GM21528 (cell line): ENCODE measurements at regions not wholly inside any gene's neighbourhood (a gene's known extent, or its start where the extent isn't known, plus 50 kb on each side); places are given as distances from the start of the nearest gene placed in this dataset.
A peak's percentile ranks its signal among the peaks of the same experiment; 100 is the strongest.
"Not testable (repeated sequence)": the region's sequence is repeated elsewhere in the genome, so short reads cannot be mapped to it uniquely, and the experiment has no call there.

Experiments used
- ATAC-seq: cut with Tn5 transposase; IDR thresholded peaks from one replicate; pipeline ENCODE4 v1.9.1; 2021; ENCODE audit warnings: mild to moderate bottlenecking, moderate library complexity; ENCODE audit not compliant: unreplicated experiment, low FRiP score

- ATAC-seq: no peak
These were observed 521.9 kb upstream of the BOD1L1 start for GRCh38 chr4:14149176-14150053.

- no peak for ATAC-seq
These were observed 523.6 kb upstream of the BOD1L1 start for GRCh38 chr4:14151101-14151500.

GRCh38 chr4:14152834-14153519 is 525.5 kb upstream of the BOD1L1 start:
- peak; percentile 64 for ATAC-seq

GRCh38 chr4:14155803-14156202 is 528.3 kb upstream of the BOD1L1 start:
- no peak for ATAC-seq

- no peak for ATAC-seq
These were observed 529.7 kb upstream of the BOD1L1 start for GRCh38 chr4:14157262-14157661.

GRCh38 chr4:14165222-14165920 is 537.8 kb upstream of the BOD1L1 start:
- ATAC-seq: peak; percentile 100

- no peak for ATAC-seq
These were observed 540.5 kb upstream of the BOD1L1 start for GRCh38 chr4:14167876-14168510.

GRCh38 chr4:14168919-14169318 is 541.4 kb upstream of the BOD1L1 start:
- peak; percentile 42 for ATAC-seq

GRCh38 chr4:14169460-14169859 is 541.9 kb upstream of the BOD1L1 start:
- no peak for ATAC-seq

GRCh38 chr4:14169940-14170339 is 542.4 kb upstream of the BOD1L1 start:
- ATAC-seq: not testable (repeated sequence)

- no peak for ATAC-seq
These were observed 549.1 kb upstream of the BOD1L1 start for GRCh38 chr4:14176613-14177012.

- ATAC-seq: peak; percentile 83
These were observed 550.5 kb upstream of the BOD1L1 start for GRCh38 chr4:14177987-14178386.

- ATAC-seq: peak; percentile 83
These were observed 550.9 kb upstream of the BOD1L1 start for GRCh38 chr4:14178421-14178820.

- no peak for ATAC-seq
These were observed 552.6 kb upstream of the BOD1L1 start for GRCh38 chr4:14180166-14180565.

- ATAC-seq: no peak
These were observed 553.6 kb upstream of the BOD1L1 start for GRCh38 chr4:14180983-14181601.

- ATAC-seq: no peak
These were observed 554.6 kb upstream of the BOD1L1 start for GRCh38 chr4:14182148-14182547.

- ATAC-seq: no peak
These were observed 556.7 kb upstream of the BOD1L1 start for GRCh38 chr4:14184265-14184664.

- no peak for ATAC-seq
These were observed 557.2 kb upstream of the BOD1L1 start for GRCh38 chr4:14184767-14185166.

- no peak for ATAC-seq
These were observed 560.7 kb upstream of the BOD1L1 start for GRCh38 chr4:14188214-14188613.

GRCh38 chr4:14193601-14194000 is 566.1 kb upstream of the BOD1L1 start:
- ATAC-seq: no peak
